ENCODE measurements at regions not wholly inside any gene's neighbourhood (a gene's known extent, or its start where the extent isn't known, plus 50 kb on each side); places are given as distances from the start of the nearest gene placed in this dataset.

DNA sequence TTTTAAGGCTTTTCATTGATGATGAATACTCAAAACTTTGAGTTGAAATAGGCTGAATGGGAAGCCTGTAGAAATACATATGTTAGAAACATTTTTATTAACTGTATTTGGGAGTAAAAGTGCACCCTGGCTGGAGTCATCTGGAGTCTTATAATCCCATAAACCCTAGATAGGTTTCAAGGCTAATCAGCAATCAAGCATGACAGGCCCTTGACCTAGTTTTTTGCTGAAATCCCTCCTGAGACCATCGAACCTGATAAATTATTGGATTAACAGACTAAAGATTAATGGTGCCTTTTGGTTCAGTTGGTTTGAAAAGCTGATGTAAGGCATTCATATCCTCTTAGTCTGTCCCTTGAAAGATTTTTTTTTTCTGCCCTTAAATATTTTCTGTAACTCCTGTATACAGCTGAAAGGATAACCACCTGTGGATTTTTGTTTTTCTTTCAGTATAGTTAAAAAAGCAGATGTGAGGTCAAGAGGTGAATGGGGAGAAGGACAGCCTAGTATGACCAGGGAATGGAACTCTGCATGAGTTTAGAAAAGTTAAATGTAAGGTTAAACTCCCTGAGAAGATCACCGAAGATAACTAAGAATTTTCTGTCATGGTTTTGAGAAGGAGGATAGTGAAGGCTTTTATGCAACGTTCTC lies 69.4 kb upstream of the STXBP5L start:
- no peak for DNase-seq

DNA sequence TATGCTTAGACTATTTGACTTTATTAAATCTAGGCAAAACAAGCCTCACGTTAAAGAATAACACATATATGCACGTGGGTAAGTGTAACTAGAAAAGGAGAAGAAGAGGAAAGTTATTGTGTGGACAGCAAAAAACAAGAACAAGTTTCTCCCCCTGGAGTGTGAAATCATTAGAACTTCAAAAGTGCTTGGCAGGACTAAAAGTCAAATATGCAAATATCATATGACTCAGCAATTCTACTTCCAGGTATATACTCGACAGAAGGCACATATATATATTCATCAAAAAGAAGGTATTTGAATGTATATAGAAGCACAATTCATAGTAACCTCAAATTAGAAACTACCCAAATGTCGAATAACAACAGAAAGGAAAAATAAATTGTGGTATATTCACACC lies 68.9 kb upstream of the STXBP5L start:
- no peak for DNase-seq

DNA sequence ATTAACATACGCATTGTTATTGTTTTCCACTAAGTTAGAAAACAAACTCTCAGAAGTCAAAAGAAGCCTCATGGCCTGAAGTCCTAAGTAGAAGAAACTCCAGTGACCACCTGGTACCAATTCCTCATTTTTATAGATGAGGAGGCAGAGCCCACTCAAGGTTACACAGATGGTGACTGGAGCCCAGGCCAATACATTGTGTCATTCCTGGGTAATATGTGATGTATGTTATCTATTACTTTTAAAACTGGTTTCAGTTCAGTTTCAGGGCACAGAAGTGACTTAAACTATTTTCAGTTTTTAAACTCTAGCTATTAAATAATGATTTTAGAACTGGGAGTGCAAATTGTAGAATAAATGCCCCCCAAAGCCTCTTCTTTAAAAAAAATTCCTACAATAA lies 66.7 kb upstream of the STXBP5L start:
- no peak for DNase-seq

DNA sequence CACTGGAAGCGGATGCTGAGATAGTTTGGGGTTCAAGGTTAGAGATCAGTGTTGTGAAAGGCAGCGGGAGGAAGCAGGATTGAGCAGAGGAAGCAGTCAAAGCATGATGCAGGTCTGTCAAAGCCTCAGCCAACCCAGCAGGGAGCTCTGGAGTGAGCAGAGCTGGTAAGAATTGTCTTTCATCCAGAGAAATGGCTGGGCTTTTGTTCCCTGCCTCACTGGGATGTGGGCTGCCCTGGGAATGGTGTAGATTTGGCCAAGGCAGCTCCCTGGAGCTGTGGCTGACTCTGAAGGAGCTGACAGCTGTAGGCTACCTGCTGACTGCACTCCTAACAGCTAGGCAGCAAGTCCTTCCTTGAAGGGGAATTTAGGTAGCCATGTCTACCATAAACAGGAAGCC lies 61.9 kb upstream of the STXBP5L start:
- DNase-seq: no peak

DNA sequence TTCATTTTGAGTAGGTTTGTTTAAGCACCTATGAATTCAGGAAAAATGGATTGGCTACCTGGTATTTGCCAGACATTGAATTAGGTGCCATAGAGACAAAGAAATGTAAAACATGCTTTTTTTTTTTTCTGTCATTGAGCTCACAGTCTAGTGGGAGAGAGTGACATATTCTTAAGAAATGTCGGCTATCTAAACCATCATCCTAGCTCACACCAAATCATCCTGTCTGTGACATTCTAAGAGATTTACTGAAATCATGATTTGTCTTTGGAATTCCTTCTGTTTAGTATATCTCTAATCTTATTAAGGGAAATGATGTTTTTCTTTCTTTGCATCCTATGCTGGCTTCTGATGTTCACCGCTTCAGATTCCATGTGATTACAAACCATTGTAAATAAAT lies 59.5 kb upstream of the STXBP5L start:
- no peak for DNase-seq

DNA sequence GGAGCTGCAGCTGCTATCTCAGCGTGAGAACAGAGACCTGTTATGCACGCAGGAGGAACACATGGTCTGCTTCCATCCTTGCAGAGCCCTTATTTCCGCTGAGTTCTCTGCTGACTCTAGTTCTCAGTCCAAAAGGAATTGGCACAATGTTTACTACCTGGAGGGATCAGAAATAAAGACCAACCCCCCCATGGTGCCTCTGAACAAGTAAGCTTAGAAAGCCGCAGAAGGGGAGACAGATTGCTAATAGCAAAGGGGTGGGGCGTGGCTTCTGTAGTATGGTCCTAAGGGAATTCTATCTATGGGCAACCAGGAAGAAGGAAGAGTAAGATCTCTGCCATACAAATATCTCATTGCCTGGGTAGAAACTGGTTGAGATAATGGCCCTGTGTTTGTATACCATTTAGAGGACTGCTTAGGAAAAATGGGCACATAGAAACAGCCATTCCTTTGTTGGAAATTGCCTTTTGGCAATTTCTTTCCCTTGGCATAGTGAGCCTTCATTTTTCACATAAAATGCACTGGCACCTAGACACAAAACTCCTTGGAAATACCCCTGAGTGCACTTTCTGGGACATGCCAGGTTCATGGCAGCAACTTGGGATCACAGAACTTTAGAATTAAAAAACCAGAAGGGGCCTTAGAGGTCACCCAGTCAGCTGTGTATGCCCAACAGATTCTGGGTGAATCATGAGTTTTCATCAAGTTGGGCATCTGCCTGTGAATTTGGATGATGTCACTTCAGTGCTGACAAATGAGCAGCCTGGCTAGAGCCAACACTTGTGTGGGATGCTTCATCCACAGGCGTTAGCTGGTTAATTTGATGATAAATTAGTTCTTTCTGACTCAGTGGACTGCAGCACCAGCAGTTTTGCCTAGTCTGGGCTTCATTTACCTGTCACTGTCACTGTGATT lies 57.4 kb upstream of the STXBP5L start:
- no peak for DNase-seq

DNA sequence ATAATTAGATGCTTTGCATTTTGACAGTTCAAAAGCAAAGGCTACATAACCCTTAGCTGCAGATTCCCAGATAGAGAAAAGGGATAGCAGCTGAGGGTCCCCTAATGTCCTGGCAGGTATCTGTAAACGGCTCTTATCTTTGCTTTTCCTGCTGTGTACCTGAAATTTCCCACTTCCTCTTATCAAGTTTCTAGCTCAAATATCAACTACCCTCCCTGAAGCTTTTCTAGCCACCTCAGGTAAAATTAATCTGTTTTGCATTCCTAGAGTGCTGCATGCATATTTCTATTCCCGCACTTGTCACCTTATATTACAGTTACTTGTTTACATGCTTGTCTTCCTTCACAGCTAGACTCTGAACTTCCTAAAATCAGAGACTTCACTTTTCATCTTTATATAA lies 55.6 kb upstream of the STXBP5L start:
- DNase-seq: no peak

DNA sequence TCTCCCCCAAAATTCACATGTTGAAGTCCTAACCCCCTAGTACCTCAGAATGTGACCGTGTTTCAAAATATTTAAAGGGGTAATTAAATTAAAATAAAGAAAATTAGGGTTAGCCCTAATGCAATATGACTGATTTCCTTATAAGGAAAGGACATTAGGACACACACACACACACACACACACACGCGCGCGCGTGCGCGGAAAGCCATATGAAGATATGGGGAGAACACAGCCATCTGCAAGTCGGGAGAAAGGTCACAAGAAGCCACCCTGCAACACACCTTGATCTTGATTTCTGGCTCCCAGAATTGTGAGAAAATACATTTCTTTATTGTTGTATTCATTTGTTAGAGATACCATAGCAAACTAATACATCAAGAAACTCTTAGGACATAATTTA lies 54.6 kb upstream of the STXBP5L start:
- DNase-seq: no peak

DNA sequence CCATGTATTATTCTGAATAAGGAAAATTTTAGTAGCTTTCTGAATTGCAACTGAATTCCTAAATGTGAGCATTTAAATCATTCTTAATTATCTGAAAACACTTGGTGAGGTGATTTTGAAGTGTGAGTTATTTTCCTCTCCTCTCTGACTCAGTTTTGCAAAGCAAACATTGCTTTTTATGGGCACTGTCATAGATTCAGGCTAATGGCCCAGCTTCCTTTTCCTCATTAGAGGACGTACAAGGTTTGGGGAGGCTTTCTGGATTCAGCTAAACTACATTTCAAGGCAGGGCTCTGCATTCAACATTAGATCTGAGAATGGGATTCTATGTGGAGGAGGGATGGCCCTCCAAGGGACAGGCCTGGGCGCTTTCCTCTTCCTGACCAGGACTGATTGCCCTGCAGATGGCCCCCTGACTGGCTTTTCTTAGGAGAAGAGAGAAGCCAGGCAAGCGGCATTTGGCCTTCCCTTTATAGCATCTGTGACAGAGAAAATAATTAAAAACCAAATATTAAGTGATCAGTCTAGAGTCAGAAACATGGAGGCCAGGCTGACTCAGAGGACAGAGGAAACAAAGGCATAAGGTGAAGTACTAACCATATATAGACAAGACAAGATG lies 53.0 kb upstream of the STXBP5L start:
- no peak for DNase-seq

DNA sequence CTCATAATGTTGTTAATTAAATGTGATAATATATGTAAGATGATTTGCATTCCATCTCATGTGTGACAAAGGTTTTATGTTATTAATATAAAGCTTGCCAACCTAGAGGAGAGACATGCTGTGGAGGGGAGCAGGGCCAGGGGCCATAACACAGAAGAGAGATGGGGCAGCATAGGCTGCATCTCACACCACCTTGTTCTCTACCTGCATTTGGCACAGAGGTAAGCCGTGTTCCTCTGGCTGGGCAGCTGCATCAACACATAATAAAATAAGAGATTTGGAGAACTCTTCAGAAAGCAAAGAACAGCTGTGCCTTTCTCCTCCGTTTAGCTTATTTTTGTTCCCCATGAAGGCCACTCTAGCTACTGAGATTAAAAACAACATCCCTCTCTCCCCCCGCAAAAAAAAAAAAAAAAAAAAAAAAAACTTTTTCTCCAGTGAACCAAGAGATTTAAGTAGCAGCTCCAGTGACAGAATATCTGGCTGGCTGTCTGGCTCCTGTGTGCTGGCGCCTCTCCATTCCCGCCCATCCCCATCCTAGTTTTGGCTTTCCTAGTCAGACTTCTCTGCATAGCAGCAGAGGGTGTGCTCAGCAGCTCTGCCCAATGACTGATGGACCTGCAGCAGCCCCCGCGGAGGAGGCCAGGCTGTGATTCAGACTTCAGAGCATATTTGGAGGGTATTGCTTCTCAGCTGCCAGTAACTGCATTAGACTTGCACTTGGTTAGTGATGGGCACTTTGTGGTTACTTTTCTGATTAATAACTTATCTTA lies 52.2 kb upstream of the STXBP5L start:
- peak; percentile 46 for DNase-seq

All from muscle of arm (tissue), 1 donor.